HG03095 (cell line): ENCODE measurements at regions not wholly inside any gene's neighbourhood (a gene's known extent, or its start where the extent isn't known, plus 50 kb on each side); places are given as distances from the start of the nearest gene placed in this dataset.
"Not testable (repeated sequence)": the region's sequence is repeated elsewhere in the genome, so short reads cannot be mapped to it uniquely, and the experiment has no call there.

Experiments
- ATAC-seq: cut with Tn5 transposase; IDR thresholded peaks from one replicate; pipeline ENCODE4 v1.9.1; 2021; ENCODE audit warnings: moderate library complexity; ENCODE audit not compliant: unreplicated experiment

- ATAC-seq = no peak
Measured at GRCh38 chr12:83985084-83985483, 927.5 kb downstream of the SLC6A15 start.

- ATAC-seq = no peak
Measured at GRCh38 chr12:83980398-83980797, 932.2 kb downstream of the SLC6A15 start.

GRCh38 chr12:83979785-83980184, 932.8 kb downstream of the SLC6A15 start:
- no peak for ATAC-seq

- no peak for ATAC-seq
Measured at GRCh38 chr12:83971781-83972180, 940.8 kb downstream of the SLC6A15 start.

GRCh38 chr12:83960767-83961166, 951.8 kb downstream of the SLC6A15 start:
- no peak for ATAC-seq

- no peak for ATAC-seq
Measured at GRCh38 chr12:83958997-83959396, 953.6 kb downstream of the SLC6A15 start.

- no peak for ATAC-seq
Measured at GRCh38 chr12:83954956-83955601, 957.5 kb downstream of the SLC6A15 start.

- no peak for ATAC-seq
Measured at GRCh38 chr12:83954071-83954789, 958.4 kb downstream of the SLC6A15 start.

GRCh38 chr12:83945871-83946270, 966.7 kb downstream of the SLC6A15 start:
- ATAC-seq = no peak

- ATAC-seq = no peak
Measured at GRCh38 chr12:83939718-83940117, 972.9 kb downstream of the SLC6A15 start.

GRCh38 chr12:83933615-83934014, 979.0 kb downstream of the SLC6A15 start:
- ATAC-seq = no peak

- ATAC-seq = no peak
Measured at GRCh38 chr12:83932011-83932410, 980.6 kb downstream of the SLC6A15 start.

GRCh38 chr12:83931451-83931850, 981.1 kb downstream of the SLC6A15 start:
- ATAC-seq = no peak

- not testable (repeated sequence) for ATAC-seq
Measured at GRCh38 chr12:83929792-83930191, 982.8 kb downstream of the SLC6A15 start.

GRCh38 chr12:83920821-83921547, 991.6 kb downstream of the SLC6A15 start:
- ATAC-seq = no peak

GRCh38 chr12:83919081-83919480, 993.5 kb downstream of the SLC6A15 start:
- ATAC-seq = no peak

- no peak for ATAC-seq
Measured at GRCh38 chr12:83904175-83904574, 1008.4 kb downstream of the SLC6A15 start.

GRCh38 chr12:83896416-83896815, 1016.2 kb downstream of the SLC6A15 start:
- ATAC-seq = no peak

- no peak for ATAC-seq
Measured at GRCh38 chr12:83893101-83893500, 1019.5 kb downstream of the SLC6A15 start.

- no peak for ATAC-seq
Measured at GRCh38 chr12:83889745-83890144, 1022.9 kb downstream of the SLC6A15 start.

- no peak for ATAC-seq
Measured at GRCh38 chr12:83886479-83886878, 1026.1 kb downstream of the SLC6A15 start.
